ENCODE measurements at regions not wholly inside any gene's neighbourhood (a gene's known extent, or its start where the extent isn't known, plus 50 kb on each side); places are given as distances from the start of the nearest gene placed in this dataset.

- Histone ChIP-seq H3K27ac (ENCODE audit: low read depth, low read length) (no peak overlapping the region), H3K9me3 (ENCODE audit: control insufficient read depth in 3 of 3, low read length in 3 of 3) (no peaks in the 10 kb centered on the region), H3K27me3 (ENCODE audit: control insufficient read depth in 3 of 3, insufficient read depth in 3 of 3, low read length in 3 of 3) (no peaks in the 10 kb centered on the region), H3K4me3 (ENCODE audit: low read length in 3 of 3) (no peak overlapping the region), H3K9ac (ENCODE audit: low read depth in 1 of 3, low read length in 3 of 3) (no peak overlapping the region), H3K4me1 (ENCODE audit: control insufficient read depth in 3 of 3, insufficient read depth in 3 of 3, low read length in 3 of 3) (no peaks in the 10 kb centered on the region), H3K36me3 (ENCODE audit: control insufficient read depth in 3 of 3, insufficient read depth in 3 of 3, low read length in 3 of 3) (no peaks in the 10 kb centered on the region)
Observed at GRCh38 chr20:10939331-10939941, 265.6 kb upstream of the JAG1 start.

GRCh38 chr20:10940941-10941340 is 267.1 kb upstream of the JAG1 start:
- H3K4me1 ChIP-seq (ENCODE audit: control insufficient read depth in 3 of 3, insufficient read depth in 3 of 3, low read length in 3 of 3): no peaks in the 10 kb centered on the region
- no peaks in the 10 kb centered on the region for H3K36me3 ChIP-seq (ENCODE audit: control insufficient read depth in 3 of 3, insufficient read depth in 3 of 3, low read length in 3 of 3)
- H3K27ac ChIP-seq (ENCODE audit: low read depth, low read length): no peak overlapping the region
- no peaks in the 10 kb centered on the region for H3K9me3 ChIP-seq (ENCODE audit: control insufficient read depth in 3 of 3, low read length in 3 of 3)
- H3K9ac ChIP-seq (ENCODE audit: low read depth in 1 of 3, low read length in 3 of 3): no peak overlapping the region
- H3K4me3 ChIP-seq (ENCODE audit: low read length in 3 of 3): no peak overlapping the region
- no peaks in the 10 kb centered on the region for H3K27me3 ChIP-seq (ENCODE audit: control insufficient read depth in 3 of 3, insufficient read depth in 3 of 3, low read length in 3 of 3)

GRCh38 chr20:10943686-10944265 is 270.0 kb upstream of the JAG1 start:
- Histone ChIP-seq H3K9ac (ENCODE audit: low read depth in 1 of 3, low read length in 3 of 3) (no peak overlapping the region), H3K27me3 (ENCODE audit: control insufficient read depth in 3 of 3, insufficient read depth in 3 of 3, low read length in 3 of 3) (no peaks in the 10 kb centered on the region)

GRCh38 chr20:10946124-10946880 is 272.5 kb upstream of the JAG1 start:
- H3K9ac ChIP-seq (ENCODE audit: low read depth in 1 of 3, low read length in 3 of 3): no peak overlapping the region
- no peak overlapping the region for H3K4me3 ChIP-seq (ENCODE audit: low read length in 3 of 3)
- H3K36me3 ChIP-seq (ENCODE audit: control insufficient read depth in 3 of 3, insufficient read depth in 3 of 3, low read length in 3 of 3): no peaks in the 10 kb centered on the region
- no peaks in the 10 kb centered on the region for H3K27me3 ChIP-seq (ENCODE audit: control insufficient read depth in 3 of 3, insufficient read depth in 3 of 3, low read length in 3 of 3)
- no peaks in the 10 kb centered on the region for H3K9me3 ChIP-seq (ENCODE audit: control insufficient read depth in 3 of 3, low read length in 3 of 3)
- no peak overlapping the region for H3K27ac ChIP-seq (ENCODE audit: low read depth, low read length)
- no peaks in the 10 kb centered on the region for H3K4me1 ChIP-seq (ENCODE audit: control insufficient read depth in 3 of 3, insufficient read depth in 3 of 3, low read length in 3 of 3)

More at GRCh38 chr20:10943686-10944265, 270.0 kb upstream of the JAG1 start:
- H3K27ac ChIP-seq (ENCODE audit: low read depth, low read length): no peak overlapping the region
- no peaks in the 10 kb centered on the region for H3K9me3 ChIP-seq (ENCODE audit: control insufficient read depth in 3 of 3, low read length in 3 of 3)
- no peaks in the 10 kb centered on the region for H3K4me1 ChIP-seq (ENCODE audit: control insufficient read depth in 3 of 3, insufficient read depth in 3 of 3, low read length in 3 of 3)
- H3K4me3 ChIP-seq (ENCODE audit: low read length in 3 of 3): no peak overlapping the region
- H3K36me3 ChIP-seq (ENCODE audit: control insufficient read depth in 3 of 3, insufficient read depth in 3 of 3, low read length in 3 of 3): no peaks in the 10 kb centered on the region

- Histone ChIP-seq H3K9me3 (ENCODE audit: control insufficient read depth in 3 of 3, low read length in 3 of 3) (no peaks in the 10 kb centered on the region), H3K4me1 (ENCODE audit: control insufficient read depth in 3 of 3, insufficient read depth in 3 of 3, low read length in 3 of 3) (no peaks in the 10 kb centered on the region), H3K27ac (ENCODE audit: low read depth, low read length) (no peak overlapping the region), H3K4me3 (ENCODE audit: low read length in 3 of 3) (no peak overlapping the region), H3K9ac (ENCODE audit: low read depth in 1 of 3, low read length in 3 of 3) (no peak overlapping the region), H3K36me3 (ENCODE audit: control insufficient read depth in 3 of 3, insufficient read depth in 3 of 3, low read length in 3 of 3) (no peaks in the 10 kb centered on the region), H3K27me3 (ENCODE audit: control insufficient read depth in 3 of 3, insufficient read depth in 3 of 3, low read length in 3 of 3) (no peaks in the 10 kb centered on the region)
Observed at GRCh38 chr20:10947726-10948125, 273.9 kb upstream of the JAG1 start.

- no peaks in the 10 kb centered on the region for H3K36me3 ChIP-seq (ENCODE audit: control insufficient read depth in 3 of 3, insufficient read depth in 3 of 3, low read length in 3 of 3)
- no peak overlapping the region for H3K9ac ChIP-seq (ENCODE audit: low read depth in 1 of 3, low read length in 3 of 3)
- H3K27ac ChIP-seq (ENCODE audit: low read depth, low read length): no peak overlapping the region
Observed at GRCh38 chr20:10949930-10950783, 276.4 kb upstream of the JAG1 start.

GRCh38 chr20:10951216-10951615 is 277.4 kb upstream of the JAG1 start:
- Histone ChIP-seq H3K9me3 (ENCODE audit: control insufficient read depth in 3 of 3, low read length in 3 of 3) (no peaks in the 10 kb centered on the region), H3K36me3 (ENCODE audit: control insufficient read depth in 3 of 3, insufficient read depth in 3 of 3, low read length in 3 of 3) (no peaks in the 10 kb centered on the region), H3K9ac (ENCODE audit: low read depth in 1 of 3, low read length in 3 of 3) (no peak overlapping the region), H3K4me1 (ENCODE audit: control insufficient read depth in 3 of 3, insufficient read depth in 3 of 3, low read length in 3 of 3) (no peaks in the 10 kb centered on the region), H3K27me3 (ENCODE audit: control insufficient read depth in 3 of 3, insufficient read depth in 3 of 3, low read length in 3 of 3) (no peaks in the 10 kb centered on the region), H3K4me3 (ENCODE audit: low read length in 3 of 3) (no peak overlapping the region), H3K27ac (ENCODE audit: low read depth, low read length) (no peak overlapping the region)

More at GRCh38 chr20:10949930-10950783, 276.4 kb upstream of the JAG1 start:
- Histone ChIP-seq H3K9me3 (ENCODE audit: control insufficient read depth in 3 of 3, low read length in 3 of 3) (no peaks in the 10 kb centered on the region), H3K4me1 (ENCODE audit: control insufficient read depth in 3 of 3, insufficient read depth in 3 of 3, low read length in 3 of 3) (no peaks in the 10 kb centered on the region), H3K4me3 (ENCODE audit: low read length in 3 of 3) (no peak overlapping the region), H3K27me3 (ENCODE audit: control insufficient read depth in 3 of 3, insufficient read depth in 3 of 3, low read length in 3 of 3) (no peaks in the 10 kb centered on the region)

GRCh38 chr20:10951904-10952303 is 278.1 kb upstream of the JAG1 start:
- H3K9me3 ChIP-seq (ENCODE audit: control insufficient read depth in 3 of 3, low read length in 3 of 3): no peaks in the 10 kb centered on the region
- no peak overlapping the region for H3K27ac ChIP-seq (ENCODE audit: low read depth, low read length)
- H3K27me3 ChIP-seq (ENCODE audit: control insufficient read depth in 3 of 3, insufficient read depth in 3 of 3, low read length in 3 of 3): no peaks in the 10 kb centered on the region
- no peak overlapping the region for H3K9ac ChIP-seq (ENCODE audit: low read depth in 1 of 3, low read length in 3 of 3)
- no peaks in the 10 kb centered on the region for H3K36me3 ChIP-seq (ENCODE audit: control insufficient read depth in 3 of 3, insufficient read depth in 3 of 3, low read length in 3 of 3)
- no peaks in the 10 kb centered on the region for H3K4me1 ChIP-seq (ENCODE audit: control insufficient read depth in 3 of 3, insufficient read depth in 3 of 3, low read length in 3 of 3)
- H3K4me3 ChIP-seq (ENCODE audit: low read length in 3 of 3): no peak overlapping the region

- H3K36me3 ChIP-seq (ENCODE audit: control insufficient read depth in 3 of 3, insufficient read depth in 3 of 3, low read length in 3 of 3): no peaks in the 10 kb centered on the region
- H3K9me3 ChIP-seq (ENCODE audit: control insufficient read depth in 3 of 3, low read length in 3 of 3): no peaks in the 10 kb centered on the region
- H3K27ac ChIP-seq (ENCODE audit: low read depth, low read length): no peak overlapping the region
- H3K4me3 ChIP-seq (ENCODE audit: low read length in 3 of 3): no peak overlapping the region
- no peaks in the 10 kb centered on the region for H3K27me3 ChIP-seq (ENCODE audit: control insufficient read depth in 3 of 3, insufficient read depth in 3 of 3, low read length in 3 of 3)
- no peaks in the 10 kb centered on the region for H3K4me1 ChIP-seq (ENCODE audit: control insufficient read depth in 3 of 3, insufficient read depth in 3 of 3, low read length in 3 of 3)
- H3K9ac ChIP-seq (ENCODE audit: low read depth in 1 of 3, low read length in 3 of 3): no peak overlapping the region
Observed at GRCh38 chr20:10953437-10953836, 279.6 kb upstream of the JAG1 start.

Measured in skeletal muscle tissue (tissue), 3 donors.